Pancreas (tissue), 10 donors: ENCODE measurements at regions not wholly inside any gene's neighbourhood (a gene's known extent, or its start where the extent isn't known, plus 50 kb on each side); places are given as distances from the start of the nearest gene placed in this dataset.
A peak's percentile ranks its signal among the peaks of the same experiment; 100 is the strongest.

Source experiments
- ATAC-seq, 4 donors: fragments of 200-7000 bp; cut with Tn5 transposase; one replicate each; pipeline versions ENCODE4 v1.8.0 to v1.9.1; 2020; ENCODE audit warnings: mild to moderate bottlenecking in 4 of 4, moderate library complexity in 4 of 4
- DNase-seq, 6 donors: peaks; one replicate each; pipeline ENCODE4 v3.0.0-alpha.2; 2020
- FAIRE-seq: peaks from 2 replicates; lab custom pipeline; 2012; peaks lifted over from hg19 to GRCh38; lab: Jason Lieb, UNC
- H3K27ac ChIP-seq, 4 donors: fragments of 200-600 bp; sonication (generic); 1 replicate in 3 of 4; 2 replicates in 1 of 4; pipeline versions ENCODE4 v1.5.0 to v1.8.0; 2020
- H3K27me3 ChIP-seq, 4 donors: fragments of 200-600 bp; one replicate each; pipeline ENCODE4 v1.8.0; 2021
- H3K36me3 ChIP-seq, 3 donors: fragments of 200-600 bp; sonication (generic) in 1 of 3; one replicate each; pipeline versions ENCODE4 v1.5.0 to v1.8.0; 2020 to 2021
- H3K4me1 ChIP-seq, 3 donors: fragments of 200-600 bp; one replicate each; pipeline ENCODE4 v1.8.0; 2021
- H3K4me3 ChIP-seq, 4 donors: fragments of 200-600 bp; sonication (generic) in 2 of 4; one replicate each; pipeline versions ENCODE4 v1.5.0 to v1.8.0; 2020 to 2021
- H3K9me3 ChIP-seq, 4 donors: fragments of 200-600 bp; one replicate each; pipeline ENCODE4 v1.8.0; 2021
- CTCF ChIP-seq, 4 donors: fragments of 200-600 bp; sonication (generic) in 3 of 4; IDR thresholded peaks; one replicate each; pipeline versions ENCODE4 v1.5.0 to v1.8.0; 2021; ENCODE audit warnings: antibody characterized with exemption in 4 of 4
- WGBS, 2 donors: extraction: QIAGEN DNeasy Blood & Tissue Kit; methylation state at CpG; one replicate each; pipeline ENCODE4 v1.1.7; 2013; 5-methylcytosine and 5-hydroxymethylcytosine counted together
- intact Hi-C, 3 donors: fragments of 100-400 bp; cut with DNase I; formaldehyde crosslinking; loops; one replicate each; pipeline versions ENCODE4 v1.11.1 to v1.14.2; 2022
- donor health status: healthy with polysubstance abuse.
- donor health status: DM: no; HTN: no; CAD: no; lungs with moderate emphysema.
- donor health status: DM: no; HTN: no; CAD: no.
- donor health status: control.
- donor health status: control.
- donor health status: Bipolar disorder and iron deficiency.
- donor health status: DM: yes; HTN: yes; CAD: no.
- donor health status: DM: no; HTN: no; CAD: no.
- donor health status: DM: no; HTN: no; CAD: no.
- donor health status: DM: yes; HTN: yes; CAD: no.

- FAIRE-seq (no peak), ATAC-seq (no peak), DNase-seq (no peak)
- no peaks in the 10 kb centered on the region for H3K9me3 ChIP-seq
- 56 to 64% methylated on average over 2 of the region's 2 CpGs for WGBS, 2 donors
- no peak for TF ChIP-seq CTCF (IDR thresholded peaks at IDR 0.05)
- no peaks in the 10 kb centered on the region for H3K36me3 ChIP-seq
- H3K27me3 ChIP-seq: no peaks in the 10 kb centered on the region
- intact Hi-C loops: no loop called here
- no peaks in the 10 kb centered on the region for H3K4me1 ChIP-seq
- no peak overlapping the region for H3K4me3 ChIP-seq
- peak overlapping the region in 2 of 4 donors; percentile 32 to 52 for H3K27ac ChIP-seq
Observed at GRCh38 chr11:115942011-115942410, 437.8 kb upstream of the CADM1 start.

- WGBS, 2 donors: 21 to 22% methylated on average over 15 of the region's 15 CpGs
- peak overlapping the region in 2 of 4 donors; percentile 32 to 52 for H3K27ac ChIP-seq
- no peak overlapping the region for H3K4me3 ChIP-seq
- H3K4me1 ChIP-seq: no peaks in the 10 kb centered on the region
- TF ChIP-seq CTCF (IDR thresholded peaks at IDR 0.05): no peak
- ATAC-seq (peak in 3 of 4 donors; percentile 75 to 93 (median 92)), DNase-seq (peak in 2 of 6 donors; percentile 55 to 67), FAIRE-seq (no peak)
- H3K36me3 ChIP-seq: no peaks in the 10 kb centered on the region
- intact Hi-C loops: no loop called here
- H3K27me3 ChIP-seq: no peaks in the 10 kb centered on the region
- H3K9me3 ChIP-seq: no peaks in the 10 kb centered on the region
Observed at GRCh38 chr11:115941481-115941993, 437.3 kb upstream of the CADM1 start.

- Histone ChIP-seq H3K4me3 (no peak overlapping the region), H3K27me3 (no peaks in the 10 kb centered on the region), H3K4me1 (no peaks in the 10 kb centered on the region), H3K36me3 (no peaks in the 10 kb centered on the region), H3K9me3 (no peaks in the 10 kb centered on the region), H3K27ac (peak overlapping the region in 1 of 4 donors; percentile 44)
- DNase-seq (no peak), FAIRE-seq (no peak), ATAC-seq (peak in 2 of 4 donors; percentile 18 to 19)
- no peak for TF ChIP-seq CTCF (IDR thresholded peaks at IDR 0.05)
- intact Hi-C loops: no loop called here
- 34 to 38% methylated on average over 5 of the region's 5 CpGs for WGBS, 2 donors
Observed at GRCh38 chr11:115941044-115941443, 436.8 kb upstream of the CADM1 start.

GRCh38 chr11:115939731-115940421, 435.7 kb upstream of the CADM1 start:
- ATAC-seq: no peak
- TF ChIP-seq CTCF (IDR thresholded peaks at IDR 0.05): no peak
- 50 to 59% methylated on average over 7 of the region's 7 CpGs for WGBS, 2 donors

GRCh38 chr11:115939104-115939730, 435.0 kb upstream of the CADM1 start:
- no peaks in the 10 kb centered on the region for H3K9me3 ChIP-seq
- no peaks in the 10 kb centered on the region for H3K4me1 ChIP-seq
- WGBS, 2 donors: 26 to 38% methylated on average over 6 of the region's 6 CpGs
- H3K4me3 ChIP-seq: no peak overlapping the region
- no peaks in the 10 kb centered on the region for H3K27me3 ChIP-seq
- DNase-seq (no peak), ATAC-seq (no peak), FAIRE-seq (no peak)
- no peak for TF ChIP-seq CTCF (IDR thresholded peaks at IDR 0.05)
- H3K27ac ChIP-seq: no peak overlapping the region
- intact Hi-C loops: no loop called here
- no peaks in the 10 kb centered on the region for H3K36me3 ChIP-seq

More at GRCh38 chr11:115939731-115940421, 435.7 kb upstream of the CADM1 start:
- Histone ChIP-seq H3K36me3 (no peaks in the 10 kb centered on the region), H3K27me3 (no peaks in the 10 kb centered on the region), H3K4me1 (no peaks in the 10 kb centered on the region), H3K4me3 (no peak overlapping the region), H3K9me3 (no peaks in the 10 kb centered on the region), H3K27ac (no peak overlapping the region)
- FAIRE-seq (no peak), DNase-seq (no peak)
- intact Hi-C loops: no loop called here
